GM21825 (cell line): ENCODE measurements at regions not wholly inside any gene's neighbourhood (a gene's known extent, or its start where the extent isn't known, plus 50 kb on each side); places are given as distances from the start of the nearest gene placed in this dataset.

Experiments used
- ATAC-seq: cut with Tn5 transposase; IDR thresholded peaks from one replicate; pipeline ENCODE4 v1.9.1; 2021; ENCODE audit warnings: mild to moderate bottlenecking, moderate library complexity; ENCODE audit not compliant: unreplicated experiment

- ATAC-seq: no peak
These were observed 167.3 kb upstream of the SGO1 start for GRCh38 chr3:20353286-20353685.

GRCh38 chr3:20352546-20353179 lies 166.7 kb upstream of the SGO1 start:
- ATAC-seq: no peak

GRCh38 chr3:20350449-20350848 lies 164.4 kb upstream of the SGO1 start:
- no peak for ATAC-seq

GRCh38 chr3:20346916-20347315 lies 160.9 kb upstream of the SGO1 start:
- no peak for ATAC-seq

- no peak for ATAC-seq
These were observed 160.4 kb upstream of the SGO1 start for GRCh38 chr3:20346369-20346768.

GRCh38 chr3:20344400-20344959 lies 158.5 kb upstream of the SGO1 start:
- no peak for ATAC-seq

- ATAC-seq: no peak
These were observed 157.8 kb upstream of the SGO1 start for GRCh38 chr3:20343790-20344189.

GRCh38 chr3:20340324-20340928 lies 154.4 kb upstream of the SGO1 start:
- ATAC-seq: peak; percentile 81

- ATAC-seq: no peak
These were observed 150.6 kb upstream of the SGO1 start for GRCh38 chr3:20336572-20336971.

GRCh38 chr3:20334842-20335241 lies 148.8 kb upstream of the SGO1 start:
- no peak for ATAC-seq

- no peak for ATAC-seq
These were observed 141.9 kb upstream of the SGO1 start for GRCh38 chr3:20327889-20328288.

GRCh38 chr3:20326541-20326940 lies 140.5 kb upstream of the SGO1 start:
- no peak for ATAC-seq

- no peak for ATAC-seq
These were observed 139.6 kb upstream of the SGO1 start for GRCh38 chr3:20325563-20325962.

GRCh38 chr3:20324664-20325478 lies 138.9 kb upstream of the SGO1 start:
- ATAC-seq: peak; percentile 99

- ATAC-seq: no peak
These were observed 137.4 kb upstream of the SGO1 start for GRCh38 chr3:20323307-20323927.

- ATAC-seq: no peak
These were observed 136.1 kb upstream of the SGO1 start for GRCh38 chr3:20322085-20322484.

GRCh38 chr3:20321391-20322047 lies 135.5 kb upstream of the SGO1 start:
- ATAC-seq: no peak

- ATAC-seq: no peak
These were observed 134.5 kb upstream of the SGO1 start for GRCh38 chr3:20320489-20320888.

- ATAC-seq: no peak
These were observed 133.5 kb upstream of the SGO1 start for GRCh38 chr3:20319551-20319950.

- no peak for ATAC-seq
These were observed 131.6 kb upstream of the SGO1 start for GRCh38 chr3:20317616-20318015.

- no peak for ATAC-seq
These were observed 130.2 kb upstream of the SGO1 start for GRCh38 chr3:20316238-20316637.
